PC-9 (cell line): ENCODE measurements at regions not wholly inside any gene's neighbourhood (a gene's known extent, or its start where the extent isn't known, plus 50 kb on each side); places are given as distances from the start of the nearest gene placed in this dataset.

Experiments used
- BruUV-seq: library from RNA; stranded (reverse); fragments of 400-500 nt; replicated peaks from 2 replicates; lab custom pipeline; 2021; lab: Mats Ljungman, UMichigan
- CTCF ChIA-PET: fragments of 300-600 bp; sonication (Branson Sonifier 250); formaldehyde crosslinking; loops from one replicate; lab custom pipeline; 2022; ENCODE audit warnings: antibody characterized with exemption; lab: Charles Lee
- POLR2A ChIA-PET: fragments of 300-600 bp; sonication (Branson Sonifier 250); formaldehyde crosslinking; loops from one replicate; lab custom pipeline; 2022; ENCODE audit warnings: antibody characterized with exemption; ENCODE audit not compliant: unreplicated experiment; lab: Charles Lee
- DNase-seq, 2 experiments: peaks; one replicate each; pipeline versions ENCODE4 v3.0.0 to v3.0.0-alpha.2; 2015 to 2022; ENCODE audit warnings: mixed read lengths in 1 of 2
- H2AFZ ChIP-seq: fragments of 200-600 bp; sonication (generic); 2 replicates; pipeline ENCODE4 v1.8.1; 2017; ENCODE audit warnings: antibody characterized with exemption
- H3F3A ChIP-seq: fragments of 200-600 bp; sonication (generic); 2 replicates; pipeline ENCODE4 v1.8.1; 2017; ENCODE audit warnings: antibody characterized with exemption, mild to moderate bottlenecking, low read depth; ENCODE audit not compliant: insufficient read depth
- H3K27ac ChIP-seq: fragments of 200-600 bp; sonication (generic); 2 replicates; pipeline ENCODE4 v1.6.1; 2016; ENCODE audit warnings: mixed run types
- H3K27me3 ChIP-seq: fragments of 200-600 bp; sonication (generic); 2 replicates; pipeline ENCODE4 v1.6.1; 2016; ENCODE audit warnings: low read depth, mixed run types; ENCODE audit not compliant: insufficient read depth
- H3K36me3 ChIP-seq: fragments of 200-600 bp; sonication (generic); 2 replicates; pipeline ENCODE4 v1.6.1; 2016; ENCODE audit warnings: low read depth, mixed run types
- H3K4me1 ChIP-seq: fragments of 200-600 bp; sonication (generic); replicated peaks from 2 replicates; pipeline ENCODE4 v1.6.1; 2016; ENCODE audit warnings: mixed run types; ENCODE audit not compliant: insufficient read depth
- H3K4me2 ChIP-seq: fragments of 200-600 bp; sonication (generic); 2 replicates; pipeline ENCODE4 v1.6.1; 2017; ENCODE audit warnings: mixed run types
- H3K4me3 ChIP-seq: fragments of 200-600 bp; sonication (generic); 2 replicates; pipeline ENCODE4 v1.6.1; 2016; ENCODE audit warnings: mixed run types
- H3K79me2 ChIP-seq: fragments of 200-600 bp; sonication (generic); 2 replicates; pipeline ENCODE4 v1.6.1; 2017; ENCODE audit warnings: low read depth, mixed run types
- H3K9me2 ChIP-seq: fragments of 200-600 bp; sonication (generic); 2 replicates; pipeline ENCODE4 v1.8.1; 2017; ENCODE audit warnings: mild to moderate bottlenecking; ENCODE audit not compliant: insufficient read depth
- H3K9me3 ChIP-seq: fragments of 200-600 bp; sonication (generic); 2 replicates; pipeline ENCODE4 v1.8.1; 2016; ENCODE audit warnings: low read depth; ENCODE audit not compliant: insufficient read depth
- H4K20me1 ChIP-seq: fragments of 200-600 bp; sonication (generic); 2 replicates; pipeline ENCODE4 v1.8.1; 2017; ENCODE audit not compliant: insufficient read depth
- CTCF ChIP-seq: fragments of 200-600 bp; sonication (generic); conservative IDR thresholded peaks from 2 replicates; pipeline ENCODE4 v1.6.1; 2017; ENCODE audit warnings: mixed run types, antibody characterized with exemption, mild to moderate bottlenecking, moderate library complexity
- EZH2 ChIP-seq: fragments of 200-600 bp; sonication (generic); IDR thresholded peaks from 2 replicates; pipeline ENCODE4 v1.8.0; 2017; ENCODE audit warnings: antibody characterized with exemption, low read depth
- intact Hi-C: fragments of 100-400 bp; cut with micrococcal nuclease; formaldehyde crosslinking; loops from one replicate; pipeline ENCODE4 v1.10.0; 2022; ENCODE audit not compliant: unreplicated experiment

GRCh38 chr12:114269153-114269552 lies 136.8 kb downstream of the TBX5 start:
- peaks cover 20% of the 10 kb centered on the region for H3K27me3 ChIP-seq
- no peaks in the 10 kb centered on the region for H3F3A ChIP-seq
- no peaks in the 10 kb centered on the region for H3K36me3 ChIP-seq
- no peaks in the 10 kb centered on the region for H4K20me1 ChIP-seq
- BruUV-seq, result no TSS peak
- no peaks in the 10 kb centered on the region for H3K9me2 ChIP-seq
- no peak for DNase-seq
- no peak overlapping the region for H3K4me2 ChIP-seq
- ChIA-PET POLR2A (no interaction called here), CTCF (no interaction called here)
- no peaks in the 10 kb centered on the region for H3K4me1 ChIP-seq
- H2AFZ ChIP-seq, result no peak overlapping the region
- no peak overlapping the region for H3K27ac ChIP-seq
- no peak overlapping the region for H3K4me3 ChIP-seq
- TF ChIP-seq EZH2, result no peak
- TF ChIP-seq CTCF, result no peak
- H3K9me3 ChIP-seq, result no peaks in the 10 kb centered on the region
- intact Hi-C loops, result no loop called here
- H3K79me2 ChIP-seq, result no peaks in the 10 kb centered on the region

GRCh38 chr12:114266536-114266935 lies 139.4 kb downstream of the TBX5 start:
- no peaks in the 10 kb centered on the region for H3F3A ChIP-seq
- DNase-seq, result no peak
- no peaks in the 10 kb centered on the region for H3K9me2 ChIP-seq
- ChIA-PET POLR2A (no interaction called here), CTCF (no interaction called here)
- H3K36me3 ChIP-seq, result no peaks in the 10 kb centered on the region
- no peaks in the 10 kb centered on the region for H3K79me2 ChIP-seq
- no peaks in the 10 kb centered on the region for H3K4me1 ChIP-seq
- no peaks in the 10 kb centered on the region for H4K20me1 ChIP-seq
- no TSS peak for BruUV-seq
- H3K4me2 ChIP-seq, result no peak overlapping the region
- H3K4me3 ChIP-seq, result no peak overlapping the region
- H3K27ac ChIP-seq, result no peak overlapping the region
- H3K9me3 ChIP-seq, result no peaks in the 10 kb centered on the region
- TF ChIP-seq EZH2 (no peak), CTCF (no peak)
- intact Hi-C loops, result no loop called here
- no peak overlapping the region for H2AFZ ChIP-seq
- H3K27me3 ChIP-seq, result no peaks in the 10 kb centered on the region

GRCh38 chr12:114265036-114265435 lies 140.9 kb downstream of the TBX5 start:
- CTCF ChIA-PET, result no interaction called here
- H2AFZ ChIP-seq, result no peak overlapping the region
- H4K20me1 ChIP-seq, result no peaks in the 10 kb centered on the region
- no peak overlapping the region for H3K4me2 ChIP-seq
- H3K27ac ChIP-seq, result no peak overlapping the region
- H3F3A ChIP-seq, result no peaks in the 10 kb centered on the region
- intact Hi-C loops, result no loop called here
- no peaks in the 10 kb centered on the region for H3K9me2 ChIP-seq
- no peak overlapping the region for H3K4me3 ChIP-seq
- H3K36me3 ChIP-seq, result no peaks in the 10 kb centered on the region
- BruUV-seq, result no TSS peak
- no peaks in the 10 kb centered on the region for H3K9me3 ChIP-seq
- POLR2A ChIA-PET, result no interaction called here
- H3K79me2 ChIP-seq, result no peaks in the 10 kb centered on the region
- H3K4me1 ChIP-seq, result no peaks in the 10 kb centered on the region
- no peak for DNase-seq
- no peak for TF ChIP-seq EZH2
- no peak for TF ChIP-seq CTCF
- H3K27me3 ChIP-seq, result no peaks in the 10 kb centered on the region
